Erythroblast (primary cell): ENCODE measurements at regions not wholly inside any gene's neighbourhood (a gene's known extent, or its start where the extent isn't known, plus 50 kb on each side); places are given as distances from the start of the nearest gene placed in this dataset.

ENCODE experiments used
- GATA1 ChIP-seq: IDR thresholded peaks from 2 replicates; pipeline ENCODE4 v1.6.1; 2011; ENCODE audit warnings: low read depth, mild to moderate bottlenecking, control low read depth, low read length, moderate library complexity
- POLR2A ChIP-seq: IDR thresholded peaks from 2 replicates; pipeline ENCODE4 v1.6.1; 2011; ENCODE audit warnings: mild to moderate bottlenecking, low read length

GRCh38 chr7:124267154-124267553 is 234.3 kb upstream of the TMEM229A start:
- TF ChIP-seq POLR2A (no peak), GATA1 (no peak)
